Activated CD8-positive, alpha-beta T cell treated with anti-CD3 and anti-CD28 coated beads for 36 hours (primary cell): ENCODE measurements at regions not wholly inside any gene's neighbourhood (a gene's known extent, or its start where the extent isn't known, plus 50 kb on each side); places are given as distances from the start of the nearest gene placed in this dataset.

Experiments
- ATAC-seq: fragments of 200-7000 bp; cut with Tn5 transposase; one replicate; pipeline ENCODE4 v1.10.0; 2021; ENCODE audit warnings: mild to moderate bottlenecking, moderate library complexity
- CTCF ChIA-PET: fragments of 350-600 bp; sonication (Branson Sonifier 250); formaldehyde crosslinking; loops from one replicate; lab custom pipeline; 2021; ENCODE audit warnings: antibody characterized with exemption; lab: Charles Lee
- POLR2A ChIA-PET: fragments of 350-600 bp; sonication (Branson Sonifier 250); formaldehyde crosslinking; loops from one replicate; lab custom pipeline; 2021; ENCODE audit warnings: antibody characterized with exemption; lab: Charles Lee
- DNase-seq: peaks from one replicate; pipeline ENCODE4 v3.0.0-alpha.2; 2020
- H3K27ac Mint-ChIP-seq: one replicate; pipeline ENCODE4 v1.8.0; 2021; ENCODE audit warnings: mild to moderate bottlenecking, mixed read lengths
- H3K27me3 Mint-ChIP-seq: one replicate; pipeline ENCODE4 v1.8.0; 2021; ENCODE audit warnings: mixed read lengths
- H3K36me3 Mint-ChIP-seq: one replicate; pipeline ENCODE4 v1.8.0; 2021; ENCODE audit warnings: low read depth, mixed read lengths
- H3K4me1 Mint-ChIP-seq: one replicate; pipeline ENCODE4 v1.8.0; 2021; ENCODE audit warnings: low read depth, mixed read lengths
- H3K4me3 Mint-ChIP-seq: one replicate; pipeline ENCODE4 v1.8.0; 2021; ENCODE audit warnings: mild to moderate bottlenecking, moderate library complexity, mixed read lengths
- H3K9me3 Mint-ChIP-seq: one replicate; pipeline ENCODE4 v1.8.0; 2021; ENCODE audit warnings: mixed read lengths
- CTCF ChIP-seq: fragments of 200-600 bp; IDR thresholded peaks from one replicate; pipeline ENCODE4 v1.8.0; 2022; ENCODE audit warnings: antibody characterized with exemption, mild to moderate bottlenecking
- intact Hi-C: fragments of 100-400 bp; cut with micrococcal nuclease; formaldehyde crosslinking; loops from one replicate; pipeline ENCODE4 v1.10.0; 2022

- no peaks in the 10 kb centered on the region for H3K27me3 Mint-ChIP-seq
- CTCF ChIA-PET: no interaction called here
- H3K4me1 Mint-ChIP-seq: no peaks in the 10 kb centered on the region
- no peak for ATAC-seq
- POLR2A ChIA-PET: no interaction called here
- no peak for DNase-seq
- H3K4me3 Mint-ChIP-seq: no peak overlapping the region
- TF ChIP-seq CTCF: no peak
- H3K9me3 Mint-ChIP-seq: no peaks in the 10 kb centered on the region
- H3K27ac Mint-ChIP-seq: no peak overlapping the region
- intact Hi-C loops: no loop called here
- H3K36me3 Mint-ChIP-seq: no peaks in the 10 kb centered on the region
Measured at GRCh38 chr7:52498366-52498765, 537.1 kb upstream of the POM121L12 start.

DNA sequence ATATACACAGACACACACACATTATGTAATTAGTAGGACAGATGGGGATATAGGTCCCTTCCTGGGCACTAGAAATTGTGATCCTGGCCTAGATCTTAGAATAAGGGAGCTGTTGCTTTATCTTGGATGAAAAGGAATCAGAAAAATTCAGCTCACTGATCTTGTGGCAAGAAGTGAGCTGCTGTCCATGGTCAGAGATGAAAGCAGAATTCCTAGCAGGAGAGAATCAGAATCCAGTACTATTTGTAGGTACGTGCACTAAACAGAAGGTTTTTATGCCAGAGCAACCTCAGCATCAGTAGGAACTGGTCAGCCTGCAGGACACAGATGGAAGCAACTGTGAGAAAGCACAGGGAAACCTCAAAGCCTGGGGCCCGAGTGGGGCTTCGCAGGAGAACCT, 549.2 kb upstream of the POM121L12 start:
- H3K27me3 Mint-ChIP-seq: no peaks in the 10 kb centered on the region
- no peak overlapping the region for H3K4me3 Mint-ChIP-seq
- TF ChIP-seq CTCF: no peak
- ATAC-seq (no peak), DNase-seq (no peak)
- H3K36me3 Mint-ChIP-seq: no peaks in the 10 kb centered on the region
- no peaks in the 10 kb centered on the region for H3K9me3 Mint-ChIP-seq
- POLR2A ChIA-PET: no interaction called here
- H3K4me1 Mint-ChIP-seq: no peaks in the 10 kb centered on the region
- CTCF ChIA-PET: no interaction called here
- no peak overlapping the region for H3K27ac Mint-ChIP-seq
- intact Hi-C loops: no loop called here

DNA sequence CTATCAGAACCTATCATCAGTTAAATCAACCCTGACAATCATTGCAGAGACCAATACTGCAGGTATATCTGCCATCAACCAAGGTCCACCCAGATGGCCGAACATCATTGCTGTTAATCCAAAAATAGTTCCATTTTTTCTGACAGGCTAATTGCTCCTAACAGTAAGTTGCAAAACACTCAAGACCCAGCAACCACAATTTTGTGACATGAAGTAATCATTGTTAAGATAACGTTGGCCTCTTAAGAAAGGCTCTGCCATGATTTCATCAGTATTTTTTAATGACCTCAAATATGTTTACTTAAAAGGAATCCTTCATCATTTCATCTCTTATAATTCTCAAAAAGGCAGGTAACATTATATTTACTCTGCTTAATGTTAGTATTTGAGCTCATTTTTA, 553.4 kb upstream of the POM121L12 start:
- intact Hi-C loops: no loop called here
- H3K4me1 Mint-ChIP-seq: no peaks in the 10 kb centered on the region
- DNase-seq: no peak

GRCh38 chr7:52481571-52481970, 553.9 kb upstream of the POM121L12 start:
- Mint-ChIP-seq H3K27me3 (no peaks in the 10 kb centered on the region), H3K4me3 (no peak overlapping the region), H3K4me1 (no peaks in the 10 kb centered on the region), H3K27ac (no peak overlapping the region), H3K36me3 (no peaks in the 10 kb centered on the region), H3K9me3 (no peaks in the 10 kb centered on the region)
- intact Hi-C loops: no loop called here
- CTCF ChIA-PET: no interaction called here
- POLR2A ChIA-PET: no interaction called here
- DNase-seq: no peak
- no peak for ATAC-seq
- no peak for TF ChIP-seq CTCF

More for the DNA sequence above, 553.4 kb upstream of the POM121L12 start:
- no peaks in the 10 kb centered on the region for H3K27me3 Mint-ChIP-seq
- ChIA-PET POLR2A (no interaction called here), CTCF (no interaction called here)
- no peak overlapping the region for H3K27ac Mint-ChIP-seq
- H3K9me3 Mint-ChIP-seq: no peaks in the 10 kb centered on the region
- H3K36me3 Mint-ChIP-seq: no peaks in the 10 kb centered on the region
- no peak for TF ChIP-seq CTCF
- no peak for ATAC-seq
- H3K4me3 Mint-ChIP-seq: no peak overlapping the region

DNA sequence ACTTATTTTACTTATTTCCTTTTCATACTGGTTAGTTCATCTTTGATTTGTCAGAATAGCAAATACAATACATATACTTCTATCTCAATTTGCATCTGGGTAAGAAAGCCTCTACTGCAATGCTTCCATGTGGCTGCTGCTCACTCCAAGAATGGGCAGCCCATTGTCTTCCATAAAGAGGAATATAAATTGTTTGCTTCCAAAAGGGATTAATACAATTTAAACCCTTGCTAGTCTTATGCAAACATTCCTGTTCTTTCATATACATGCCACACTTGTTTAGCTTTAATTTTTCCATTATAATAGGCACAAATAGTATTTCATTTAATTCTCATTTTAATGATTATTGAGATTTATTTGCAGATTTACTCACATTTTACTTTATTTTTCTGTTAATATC, 555.4 kb upstream of the POM121L12 start:
- H3K9me3 Mint-ChIP-seq: no peaks in the 10 kb centered on the region
- H3K27ac Mint-ChIP-seq: no peak overlapping the region
- H3K27me3 Mint-ChIP-seq: no peaks in the 10 kb centered on the region
- ATAC-seq (no peak), DNase-seq (no peak)
- H3K36me3 Mint-ChIP-seq: no peaks in the 10 kb centered on the region
- no peak for TF ChIP-seq CTCF
- POLR2A ChIA-PET: no interaction called here
- no peak overlapping the region for H3K4me3 Mint-ChIP-seq
- CTCF ChIA-PET: no interaction called here
- intact Hi-C loops: no loop called here
- H3K4me1 Mint-ChIP-seq: no peaks in the 10 kb centered on the region
